NCI-H2171 (cell line): ENCODE measurements at regions not wholly inside any gene's neighbourhood (a gene's known extent, or its start where the extent isn't known, plus 50 kb on each side); places are given as distances from the start of the nearest gene placed in this dataset.
"Not testable (repeated sequence)": the region's sequence is repeated elsewhere in the genome, so short reads cannot be mapped to it uniquely, and the experiment has no call there.

Experiments used
- DNase-seq: peaks from one replicate; lab custom pipeline; 2025; lab: John Stamatoyannopoulos, UW

DNA sequence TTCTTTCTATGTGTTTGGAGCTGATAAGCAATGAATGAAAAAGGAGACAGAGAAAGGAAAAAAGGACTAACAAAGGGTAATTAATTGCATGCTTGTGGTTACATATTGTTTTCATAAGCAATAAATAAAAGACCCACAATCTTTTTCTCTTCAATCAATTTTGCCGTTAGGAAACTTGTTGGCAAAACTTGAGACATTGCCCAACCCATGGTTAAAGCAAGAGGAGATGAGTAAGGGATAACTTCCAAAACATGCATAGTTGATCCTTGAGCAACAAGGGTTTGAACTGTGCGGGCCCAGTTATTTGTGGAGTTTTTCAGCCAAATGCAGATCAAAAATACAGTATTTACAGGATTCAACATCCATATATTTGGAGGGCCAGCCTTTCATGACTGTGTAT lies 572.4 kb downstream of the AMY1C start:
- DNase-seq: no peak

DNA sequence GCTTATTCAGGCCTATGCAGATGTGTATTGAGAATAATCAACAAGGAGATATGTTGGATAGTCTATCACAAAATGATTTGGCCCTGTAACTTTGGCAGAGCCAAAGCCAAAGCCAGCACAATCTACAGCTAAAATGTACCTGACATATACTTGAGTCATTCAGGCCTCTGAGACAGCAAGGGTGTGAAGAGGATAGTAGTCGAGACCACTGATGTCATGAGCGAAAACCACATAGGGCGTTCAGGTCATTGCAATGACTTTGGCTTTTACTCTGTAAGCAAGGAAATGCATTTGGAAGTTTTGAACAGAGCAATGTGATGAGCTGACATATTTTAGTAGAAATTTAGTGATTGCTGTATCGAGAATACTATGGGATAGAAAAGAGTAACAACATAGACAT lies 579.6 kb downstream of the AMY1C start:
- no peak for DNase-seq

DNA sequence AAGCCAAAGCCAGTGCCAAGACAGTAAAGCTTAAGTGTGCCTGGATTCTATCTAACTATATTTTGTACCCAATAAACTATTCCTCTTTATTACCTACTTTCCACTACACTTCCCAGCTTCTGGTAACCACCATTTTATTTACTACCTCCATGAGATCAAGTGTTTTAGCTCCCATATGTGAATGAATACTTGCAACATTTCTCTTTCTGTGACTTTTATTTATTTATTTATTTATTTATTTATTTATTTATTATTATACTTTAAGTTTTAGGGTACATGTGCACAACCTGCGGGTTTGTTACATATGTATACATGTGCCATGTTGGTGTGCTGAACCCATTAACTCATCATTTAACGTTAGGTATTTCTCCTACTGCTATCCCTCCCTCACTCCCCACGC lies 582.1 kb downstream of the AMY1C start:
- DNase-seq: no peak

DNA sequence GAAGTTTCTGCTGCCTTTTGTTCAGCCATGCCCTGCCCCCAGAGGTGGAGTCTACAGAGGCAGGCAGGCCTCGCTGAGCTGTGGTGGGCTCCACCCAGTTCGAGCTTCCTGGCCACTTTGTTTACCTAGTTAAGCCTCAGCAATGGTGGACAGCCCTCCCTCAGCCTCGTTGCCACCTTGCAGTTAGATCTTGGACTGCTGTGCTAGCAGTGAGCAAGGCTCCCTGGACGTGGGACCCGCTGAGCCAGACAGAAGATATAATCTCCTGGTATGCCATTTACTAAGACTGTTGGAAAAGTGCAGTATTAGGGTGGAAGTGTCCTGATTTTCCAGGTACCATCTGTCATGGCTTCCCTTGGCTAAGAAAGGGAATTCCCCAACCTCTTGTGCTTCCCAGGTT lies 588.2 kb downstream of the AMY1C start:
- DNase-seq: not testable (repeated sequence)

DNA sequence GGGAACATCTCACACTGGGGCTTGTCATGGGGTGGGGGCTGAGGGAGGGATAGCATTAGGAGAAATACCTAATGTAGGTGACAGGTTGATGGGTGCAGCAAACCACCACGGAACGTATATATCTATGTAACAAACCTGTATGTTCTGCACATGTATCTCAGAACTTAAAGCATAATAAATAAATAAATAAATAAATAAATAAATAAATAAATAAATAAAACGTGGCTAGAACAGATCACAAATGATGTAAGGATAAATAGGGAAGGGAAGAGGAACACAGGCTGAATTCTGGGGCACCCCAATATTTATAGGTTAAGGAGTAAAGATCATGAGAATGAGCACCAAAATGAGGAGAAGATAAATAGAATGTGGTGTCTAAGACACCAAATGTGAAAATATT lies 592.2 kb downstream of the AMY1C start:
- DNase-seq: no peak

DNA sequence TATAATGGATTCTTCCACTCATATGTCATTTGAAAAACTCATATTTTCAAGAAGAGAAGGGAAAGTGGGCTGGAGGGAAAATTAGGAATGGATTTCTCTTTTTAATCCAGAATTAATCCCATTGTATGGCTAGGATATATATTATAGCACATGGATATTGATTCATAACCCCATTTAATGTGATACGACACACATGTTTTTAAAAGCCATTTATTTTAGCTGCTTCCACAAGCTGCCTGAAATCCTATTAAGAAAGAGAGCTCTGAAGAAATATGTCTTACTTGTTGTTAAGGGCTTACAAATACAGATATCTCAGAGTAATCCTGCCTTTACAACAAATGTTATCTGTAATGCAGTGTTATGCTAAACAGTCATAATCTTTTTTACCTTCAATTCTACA lies 598.6 kb downstream of the AMY1C start:
- no peak for DNase-seq

DNA sequence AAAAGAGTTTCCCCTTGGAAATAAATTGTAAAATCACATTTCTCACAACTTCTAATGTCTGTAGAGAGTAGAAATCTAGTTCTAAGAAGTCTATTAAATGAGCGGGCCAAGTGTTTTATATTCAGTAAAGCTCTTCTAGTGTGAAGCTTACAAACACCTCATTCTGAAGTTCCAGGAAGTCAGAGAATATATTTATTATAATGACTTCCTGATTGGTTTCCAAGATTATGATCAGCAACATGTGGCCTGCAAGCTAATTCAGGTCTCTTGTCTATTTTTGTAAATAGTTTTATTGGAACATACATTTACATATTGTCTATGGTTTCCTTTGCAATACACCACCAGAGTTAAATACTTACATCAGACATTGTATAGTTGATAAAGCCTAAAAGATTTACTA lies 603.9 kb downstream of the AMY1C start:
- DNase-seq: no peak

DNA sequence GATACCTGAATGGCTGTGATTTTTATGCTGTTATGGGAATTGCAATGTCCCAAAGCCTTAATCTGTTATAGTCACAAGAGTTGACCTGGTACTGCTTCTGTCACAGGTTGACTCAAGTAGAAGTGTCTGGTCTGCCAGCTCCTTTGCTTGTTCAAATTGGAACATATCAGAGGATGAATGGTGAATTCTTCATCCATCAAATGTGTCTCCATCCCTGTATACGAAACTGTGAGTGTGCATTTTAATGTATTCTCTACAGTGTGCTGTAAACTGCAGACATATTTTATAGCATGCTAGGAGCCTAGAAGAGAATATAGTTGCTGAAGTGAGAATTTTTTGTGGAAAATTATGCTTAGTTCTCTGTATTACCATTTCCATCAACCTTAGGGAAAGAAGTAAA lies 608.4 kb downstream of the AMY1C start:
- no peak for DNase-seq

DNA sequence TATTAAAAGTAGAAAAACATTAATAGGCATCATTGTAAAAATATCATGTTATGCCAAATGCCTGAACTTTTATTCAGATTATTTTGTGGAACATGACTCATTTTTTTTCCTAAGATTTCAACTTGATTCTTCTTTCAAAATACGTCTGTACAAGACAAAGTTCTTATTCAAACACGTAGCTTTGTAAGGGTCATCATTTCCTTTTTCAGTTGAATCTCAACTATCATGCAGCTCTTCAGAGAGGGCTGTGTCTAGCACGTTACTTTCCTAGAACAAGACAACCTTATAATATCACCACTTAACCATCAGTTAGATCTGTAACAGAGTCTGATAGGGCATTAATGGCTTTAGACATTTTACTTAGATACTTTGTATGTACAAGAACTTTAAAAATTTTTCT lies 608.9 kb downstream of the AMY1C start:
- DNase-seq: no peak

DNA sequence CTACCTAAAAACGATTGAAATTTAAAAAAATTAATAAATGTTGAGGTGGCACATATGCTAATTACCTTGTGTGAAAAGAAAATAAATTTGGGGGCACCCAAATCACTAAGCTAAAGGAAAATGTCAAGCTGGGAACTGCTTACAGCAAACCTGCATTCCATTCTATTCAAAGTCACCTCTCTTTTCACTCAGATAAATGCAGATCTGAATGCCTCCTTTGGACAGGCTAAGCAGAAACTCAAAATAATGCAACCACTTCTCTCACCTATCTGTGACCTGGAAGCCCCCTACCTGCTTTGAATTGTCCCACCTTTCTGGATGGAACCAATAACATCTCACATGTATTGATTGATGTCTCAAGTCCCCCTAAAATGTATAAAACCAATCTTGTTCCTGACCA lies 628.7 kb downstream of the AMY1C start:
- no peak for DNase-seq

DNA sequence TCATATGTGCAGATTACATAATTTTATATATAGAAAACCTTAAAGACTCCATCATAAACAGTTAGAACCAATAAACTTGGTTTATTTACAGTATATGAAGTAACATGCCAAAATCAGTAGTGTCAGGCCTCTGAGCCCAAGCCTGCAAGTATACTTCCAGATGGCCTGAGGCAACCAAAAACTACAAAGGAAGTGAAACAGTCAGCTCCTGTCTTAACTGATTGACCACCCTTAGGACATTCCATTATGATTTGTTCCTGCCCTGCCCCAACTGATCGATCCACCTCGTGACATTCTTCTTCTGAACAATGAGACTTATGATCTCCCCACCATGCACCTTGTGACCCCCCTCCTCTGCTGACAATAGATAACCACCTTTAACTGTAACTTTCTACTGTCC lies 630.3 kb downstream of the AMY1C start:
- DNase-seq: no peak

DNA sequence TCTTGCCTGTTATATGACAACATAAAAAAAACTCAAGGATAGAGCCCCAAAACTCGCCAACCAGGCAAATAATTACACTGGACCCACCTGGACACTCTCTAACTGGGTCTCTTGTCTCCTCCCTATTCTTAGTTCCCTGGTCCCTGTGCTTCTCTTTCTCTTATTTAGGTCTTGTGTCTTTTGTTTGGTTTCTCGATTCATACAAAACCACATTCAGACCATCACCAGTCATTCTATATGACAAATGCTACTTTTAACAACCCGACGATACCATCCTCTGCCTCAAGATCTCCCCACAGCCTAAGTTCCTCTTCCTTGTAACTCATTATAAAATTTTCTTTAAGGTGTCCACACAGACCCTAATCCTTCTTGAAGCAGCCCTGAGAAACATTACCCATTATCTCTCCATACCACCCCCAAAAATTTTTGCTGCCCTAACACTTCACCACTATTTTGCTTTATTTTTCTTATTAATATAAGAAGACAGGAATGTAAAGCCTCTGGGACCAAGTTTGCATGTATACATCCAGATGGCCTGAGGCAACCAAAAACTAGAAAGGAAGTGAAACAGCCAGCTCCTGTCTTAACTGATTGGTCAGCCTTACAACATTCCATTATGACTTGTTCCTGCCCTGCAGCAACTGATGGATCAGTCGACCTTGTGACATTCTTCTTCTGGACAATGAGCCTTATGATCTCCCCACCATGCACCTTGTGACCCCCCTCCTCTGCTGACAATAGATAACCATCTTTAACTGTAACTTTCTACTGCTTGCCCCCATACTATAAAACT lies 638.2 kb downstream of the AMY1C start:
- DNase-seq: no peak

DNA sequence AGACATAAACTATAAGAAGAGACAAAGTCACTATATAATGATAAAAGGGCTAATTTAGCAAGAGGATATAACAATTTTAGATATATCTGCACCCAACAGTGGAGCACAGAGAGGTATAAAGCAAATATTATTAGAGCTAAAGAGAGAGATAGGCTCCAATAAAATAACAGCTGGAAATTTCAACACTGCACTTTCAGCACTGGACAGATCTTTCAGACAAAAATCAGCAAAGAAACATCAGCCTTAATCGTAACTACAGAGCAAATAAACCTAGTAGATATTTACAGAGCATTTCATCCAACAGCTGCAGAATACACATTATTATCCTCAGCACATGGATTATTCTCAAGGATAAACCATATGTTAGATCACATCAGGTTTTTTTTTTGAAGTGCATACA lies 642.9 kb downstream of the AMY1C start:
- no peak for DNase-seq

DNA sequence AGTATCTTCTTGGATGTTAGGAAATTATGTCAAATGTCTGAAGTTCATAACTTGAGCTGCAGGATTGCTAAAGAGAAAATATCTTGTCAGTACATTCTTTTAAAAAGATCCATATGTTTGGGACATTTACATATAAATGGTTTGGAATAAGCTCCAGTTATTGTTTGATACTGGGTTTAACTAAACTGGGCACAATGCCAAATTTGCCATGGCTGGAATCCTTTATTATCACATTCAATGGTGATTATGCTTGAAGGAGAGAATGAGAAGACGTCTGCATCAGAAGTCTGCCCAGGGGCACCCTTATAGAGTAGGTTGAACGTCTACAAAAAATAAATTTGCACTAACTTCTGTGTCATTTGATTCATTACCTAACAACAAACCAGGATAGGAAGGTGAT lies 652.5 kb downstream of the AMY1C start:
- DNase-seq: no peak

DNA sequence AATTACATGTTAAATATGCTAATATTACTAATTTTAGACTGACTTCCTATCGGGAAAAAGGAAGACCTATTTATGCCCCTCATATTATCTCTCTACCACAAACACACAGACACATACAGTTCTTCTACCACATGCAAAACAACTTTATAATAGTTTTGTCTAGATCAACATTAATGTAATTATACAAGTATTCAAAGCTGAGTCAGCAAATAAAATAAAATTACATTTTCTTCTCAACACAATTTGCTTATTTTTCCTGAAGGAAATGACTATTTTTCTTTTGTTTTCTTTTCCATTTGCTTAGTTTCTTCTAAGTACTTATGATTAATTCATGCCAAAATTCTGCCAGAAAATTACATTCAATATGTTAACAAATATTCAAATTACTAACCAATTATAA lies 654.2 kb downstream of the AMY1C start:
- no peak for DNase-seq

DNA sequence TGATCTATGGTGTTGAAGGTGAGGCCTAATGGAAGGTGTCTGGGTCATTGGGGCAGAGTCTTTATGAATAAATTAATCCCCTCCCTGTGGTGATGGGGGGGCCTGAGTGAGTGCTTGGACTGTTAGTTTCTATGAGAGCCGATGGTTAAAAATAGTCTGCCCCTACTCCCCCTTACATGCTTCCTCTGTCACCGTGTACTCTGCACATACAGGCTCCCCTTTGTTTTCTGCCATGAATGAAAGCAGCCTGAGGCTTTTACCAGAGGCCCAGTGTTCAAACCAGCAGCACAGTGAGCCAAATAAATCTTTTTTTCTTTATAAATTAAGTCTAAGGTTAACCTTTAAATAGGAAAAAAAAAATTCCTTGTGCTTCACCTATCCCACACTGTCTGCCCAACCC lies 657.0 kb downstream of the AMY1C start:
- no peak for DNase-seq

DNA sequence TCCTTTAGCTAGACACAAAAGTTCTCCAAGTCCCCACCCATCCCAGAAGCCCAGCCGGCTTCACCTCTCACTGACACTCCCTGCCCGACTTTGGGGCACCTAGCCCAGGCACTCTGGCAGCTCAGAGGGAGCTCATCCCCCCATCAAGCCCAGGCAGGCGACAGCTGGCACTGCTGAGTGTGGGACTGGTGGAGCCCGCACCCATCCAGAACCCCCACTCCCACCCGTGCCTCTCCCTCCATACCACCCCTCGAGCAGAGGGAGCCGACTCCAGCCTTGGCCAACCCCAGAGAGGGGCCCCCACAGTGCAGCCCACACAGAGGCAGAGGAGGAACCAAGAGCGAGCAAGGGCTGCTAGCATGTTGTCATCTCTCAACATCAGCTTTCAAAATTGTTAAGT lies 658.6 kb downstream of the AMY1C start:
- no peak for DNase-seq

DNA sequence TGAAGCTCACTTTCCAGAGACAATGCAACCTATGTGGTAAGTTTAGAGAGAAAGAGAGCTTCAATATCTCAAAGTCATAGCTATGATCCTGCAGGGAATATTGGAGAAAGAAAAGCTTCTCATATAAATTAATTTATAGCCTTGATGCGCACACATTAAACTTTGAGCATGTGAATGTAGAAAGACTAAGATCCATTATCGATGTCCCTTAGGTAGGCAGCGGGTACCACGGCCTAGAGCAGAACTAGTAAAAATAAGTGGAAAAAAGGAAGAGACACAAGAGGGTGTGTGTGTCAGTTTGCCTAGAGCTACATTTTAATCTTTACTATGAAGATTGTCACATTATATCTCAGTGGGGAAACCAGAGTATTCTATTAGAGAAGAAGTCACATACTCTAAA lies 685.6 kb downstream of the AMY1C start:
- no peak for DNase-seq

DNA sequence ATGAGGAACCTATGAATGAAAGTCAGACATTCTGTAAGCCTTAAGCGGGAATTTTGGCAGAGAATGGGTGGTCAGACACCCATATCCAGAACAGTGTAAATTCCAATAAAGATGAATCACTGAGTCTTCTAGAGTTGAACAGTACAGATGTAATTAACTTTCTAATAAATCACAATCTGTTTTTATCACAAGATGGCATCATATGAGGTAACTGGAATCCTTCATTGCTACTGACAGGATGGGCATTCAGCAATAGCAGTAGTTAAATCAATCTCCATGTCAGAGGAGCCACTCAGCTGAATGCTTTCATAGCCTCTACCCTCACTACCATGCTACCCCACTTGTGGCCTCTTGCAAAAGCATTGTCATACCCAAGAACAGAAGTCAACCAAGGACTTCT lies 690.3 kb downstream of the AMY1C start:
- DNase-seq: no peak

DNA sequence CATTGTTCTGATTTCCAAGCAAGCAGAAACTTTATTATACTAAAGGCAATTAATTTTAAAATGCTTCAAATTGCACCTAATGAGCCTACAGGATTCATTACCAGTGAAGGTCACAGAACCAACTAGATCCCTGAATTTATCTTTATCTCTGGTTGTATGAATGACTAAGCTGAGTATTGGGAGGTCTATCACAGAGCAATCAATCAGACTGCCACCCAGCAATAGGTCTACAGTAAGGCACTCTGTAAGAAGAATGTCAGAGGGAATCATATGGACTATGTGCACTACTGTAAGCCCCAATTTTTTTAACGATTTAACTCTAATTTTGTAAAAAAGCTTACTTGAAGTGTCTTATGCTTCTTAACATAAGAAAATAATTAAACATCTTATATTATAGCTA lies 707.0 kb downstream of the AMY1C start:
- no peak for DNase-seq

DNA sequence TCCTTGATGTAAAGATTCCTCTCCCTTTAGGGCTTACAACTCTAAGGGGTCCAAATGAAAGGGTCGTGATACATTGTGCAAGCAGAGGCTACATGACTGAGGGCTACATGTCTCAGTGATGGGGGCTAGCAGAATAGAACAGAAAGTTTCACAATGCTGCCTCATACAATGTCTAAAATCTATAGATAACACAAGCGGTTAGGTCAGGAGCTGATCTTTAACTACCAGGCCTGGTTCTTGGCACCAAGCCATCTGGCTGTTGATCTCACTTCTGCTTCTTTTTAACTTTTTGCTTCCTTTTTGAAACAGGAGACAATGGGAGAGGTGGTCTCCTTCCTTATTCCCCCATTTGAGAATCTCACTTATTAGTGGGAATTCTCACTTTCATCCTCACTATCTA lies 710.2 kb downstream of the AMY1C start:
- no peak for DNase-seq

DNA sequence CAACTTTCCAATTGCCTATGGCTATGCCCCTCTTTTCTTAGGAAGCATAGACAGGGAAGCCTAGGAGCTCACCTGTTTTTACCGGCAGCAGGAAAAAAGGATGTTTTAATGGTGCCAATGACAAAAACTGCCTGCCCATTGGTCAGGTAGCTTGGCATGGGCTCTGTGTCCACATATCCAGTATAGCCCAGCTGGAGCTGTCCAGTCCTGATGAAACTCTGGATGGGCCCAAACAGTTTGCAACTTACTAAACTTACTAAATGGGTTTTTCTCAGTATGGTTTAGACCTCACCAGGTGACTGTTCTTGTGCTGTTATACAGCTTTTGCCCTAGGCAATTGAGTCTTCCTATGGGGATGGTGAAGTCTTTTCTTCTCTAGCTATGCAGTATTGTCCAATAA lies 711.2 kb downstream of the AMY1C start:
- DNase-seq: no peak

DNA sequence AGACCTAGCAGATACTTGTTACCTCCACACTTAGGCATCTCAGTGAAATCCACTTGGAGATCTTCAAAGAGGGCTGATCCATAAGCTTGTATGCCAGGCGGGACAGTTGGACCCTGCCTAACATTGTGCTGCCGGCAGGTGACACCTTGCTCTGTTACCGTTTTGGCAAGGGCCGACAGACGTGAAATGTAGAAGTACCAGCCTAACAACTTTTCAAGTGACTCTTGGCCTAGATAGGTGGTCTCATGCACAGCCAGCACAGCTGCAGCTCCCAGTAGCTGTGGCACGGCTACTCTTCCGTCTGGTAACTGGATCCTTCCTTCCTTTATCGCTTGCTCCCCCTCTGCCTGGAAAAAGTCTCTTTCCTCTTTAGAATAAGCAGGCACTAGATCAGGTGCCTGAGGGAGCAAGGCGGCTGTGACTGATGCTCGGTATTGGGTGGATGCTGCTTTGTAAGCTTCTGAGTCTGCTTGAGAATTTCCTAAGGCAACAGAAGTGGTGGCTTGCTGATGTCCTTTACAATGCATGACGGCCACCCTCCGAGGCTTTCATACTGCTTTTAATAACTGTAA lies 713.5 kb downstream of the AMY1C start:
- DNase-seq: no peak

DNA sequence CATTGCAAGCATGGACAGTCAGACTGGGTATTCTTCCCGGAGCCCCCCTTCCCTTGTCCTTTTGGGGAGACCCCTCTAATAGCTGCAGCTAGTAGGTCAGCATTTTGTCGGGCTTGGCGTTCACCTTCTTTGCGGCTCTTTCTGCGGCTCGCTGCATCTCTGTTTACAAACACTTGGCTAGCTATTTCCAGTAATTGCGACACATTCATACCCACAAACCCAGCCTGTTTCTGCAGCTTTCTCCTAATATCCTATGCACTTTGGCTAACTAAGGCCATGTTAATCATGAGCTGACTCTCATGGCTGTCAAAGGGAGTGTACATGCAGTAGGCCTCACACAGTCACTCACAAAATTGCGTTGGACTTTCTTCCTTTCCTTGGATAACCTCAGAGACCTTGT lies 716.4 kb downstream of the AMY1C start:
- no peak for DNase-seq
